ENCODE measurements at regions not wholly inside any gene's neighbourhood (a gene's known extent, or its start where the extent isn't known, plus 50 kb on each side); places are given as distances from the start of the nearest gene placed in this dataset.

DNA sequence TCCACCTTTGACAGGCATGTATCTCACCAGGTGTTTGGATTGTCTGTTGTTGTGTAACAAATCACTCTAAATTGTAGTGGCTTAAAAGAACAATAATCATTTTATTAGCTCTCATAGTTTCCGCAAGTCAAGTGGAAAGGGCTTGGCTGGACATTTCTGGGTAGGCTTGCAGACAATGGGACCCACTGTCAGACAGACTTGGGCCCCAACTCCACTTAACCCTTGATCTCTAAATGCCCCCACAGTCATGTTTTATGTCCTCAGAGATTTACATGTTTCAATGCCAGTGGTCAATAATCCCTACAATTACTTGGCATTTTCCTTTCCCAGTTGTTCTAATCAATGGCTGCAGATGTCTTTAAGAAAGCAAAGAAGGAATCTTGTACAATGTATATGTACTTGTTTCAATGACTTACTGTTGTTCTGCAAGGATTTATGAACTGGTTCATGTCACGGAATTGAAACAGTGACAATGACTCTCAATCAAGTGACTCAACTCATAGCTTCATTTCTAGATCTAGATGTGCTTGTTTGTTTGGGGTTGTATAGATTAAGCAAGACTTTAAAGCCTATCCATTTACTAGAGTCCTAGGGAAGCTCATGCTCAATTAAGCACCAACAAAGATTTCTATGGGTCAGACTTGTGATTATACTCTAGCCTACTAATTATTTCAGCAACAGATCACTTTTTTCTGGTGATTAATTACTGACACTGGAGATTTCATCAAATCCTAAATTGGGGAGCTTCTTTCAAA lies 510.1 kb upstream of the NBEA start:
- Histone ChIP-seq H3K27me3 (ENCODE audit: control insufficient read depth in 4 of 4, insufficient read depth in 4 of 4, low read length in 3 of 4) (peaks cover 0 to 2% (median 0%) of the 10 kb centered on the region in 4 donors), H3K27ac (ENCODE audit: low read depth in 1 of 2, low read length in 2 of 2) (no peak overlapping the region), H3K4me1 (ENCODE audit: control insufficient read depth in 4 of 4, insufficient read depth in 4 of 4, low read length in 3 of 4) (no peaks in the 10 kb centered on the region), H3K36me3 (ENCODE audit: control insufficient read depth in 4 of 4, insufficient read depth in 3 of 4, low read depth in 1 of 4, low read length in 3 of 4) (no peaks in the 10 kb centered on the region), H3K9me3 (ENCODE audit: control insufficient read depth in 4 of 4, low read length in 3 of 4) (no peaks in the 10 kb centered on the region), H3K4me3 (ENCODE audit: low read depth in 1 of 3, low read length in 3 of 3) (no peak overlapping the region), H3K9ac (ENCODE audit: low read depth in 1 of 2, low read length in 2 of 2) (no peak overlapping the region)
- WGBS = 83% methylated on average over 2 of the region's 2 CpGs
- TF ChIP-seq SP1 (IDR thresholded peaks at IDR 0.05) (no peak), EGR1 (IDR thresholded peaks at IDR 0.05; ENCODE audit: low read depth in 2 of 2) (no peak), YY1 (IDR thresholded peaks at IDR 0.05) (no peak), JUND (IDR thresholded peaks at IDR 0.05) (no peak), GABPA (IDR thresholded peaks at IDR 0.05 in 1 of 2, conservative IDR thresholded peaks at IDR 0.05 in 1 of 2) (no peak), HNF4A (conservative IDR thresholded peaks at IDR 0.05) (no peak), NR2F2 (IDR thresholded peaks at IDR 0.05) (no peak), FOXA2 (IDR thresholded peaks at IDR 0.05) (no peak), TAF1 (conservative IDR thresholded peaks at IDR 0.05) (no peak), HNF4G (IDR thresholded peaks at IDR 0.05) (no peak), FOXA1 (IDR thresholded peaks at IDR 0.05) (no peak), RAD21 (IDR thresholded peaks at IDR 0.05) (no peak), RXRA (IDR thresholded peaks at IDR 0.05) (no peak)
- TF ChIP-seq, protein P1, sequence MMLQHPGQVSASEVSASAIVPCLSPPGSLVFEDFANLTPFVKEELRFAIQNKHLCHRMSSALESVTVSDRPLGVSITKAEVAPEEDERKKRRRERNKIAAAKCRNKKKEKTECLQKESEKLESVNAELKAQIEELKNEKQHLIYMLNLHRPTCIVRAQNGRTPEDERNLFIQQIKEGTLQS (IDR thresholded peaks at IDR 0.05) = no peak
- TF ChIP-seq, protein P2, sequence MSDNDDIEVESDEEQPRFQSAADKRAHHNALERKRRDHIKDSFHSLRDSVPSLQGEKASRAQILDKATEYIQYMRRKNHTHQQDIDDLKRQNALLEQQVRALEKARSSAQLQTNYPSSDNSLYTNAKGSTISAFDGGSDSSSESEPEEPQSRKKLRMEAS (IDR thresholded peaks at IDR 0.05) = no peak
- TF ChIP-seq, protein P3, sequence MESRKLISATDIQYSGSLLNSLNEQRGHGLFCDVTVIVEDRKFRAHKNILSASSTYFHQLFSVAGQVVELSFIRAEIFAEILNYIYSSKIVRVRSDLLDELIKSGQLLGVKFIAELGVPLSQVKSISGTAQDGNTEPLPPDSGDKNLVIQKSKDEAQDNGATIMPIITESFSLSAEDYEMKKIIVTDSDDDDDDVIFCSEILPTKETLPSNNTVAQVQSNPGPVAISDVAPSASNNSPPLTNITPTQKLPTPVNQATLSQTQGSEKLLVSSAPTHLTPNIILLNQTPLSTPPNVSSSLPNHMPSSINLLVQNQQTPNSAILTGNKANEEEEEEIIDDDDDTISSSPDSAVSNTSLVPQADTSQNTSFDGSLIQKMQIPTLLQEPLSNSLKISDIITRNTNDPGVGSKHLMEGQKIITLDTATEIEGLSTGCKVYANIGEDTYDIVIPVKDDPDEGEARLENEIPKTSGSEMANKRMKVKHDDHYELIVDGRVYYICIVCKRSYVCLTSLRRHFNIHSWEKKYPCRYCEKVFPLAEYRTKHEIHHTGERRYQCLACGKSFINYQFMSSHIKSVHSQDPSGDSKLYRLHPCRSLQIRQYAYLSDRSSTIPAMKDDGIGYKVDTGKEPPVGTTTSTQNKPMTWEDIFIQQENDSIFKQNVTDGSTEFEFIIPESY (IDR thresholded peaks at IDR 0.05) = no peak
- TF ChIP-seq, protein P4, sequence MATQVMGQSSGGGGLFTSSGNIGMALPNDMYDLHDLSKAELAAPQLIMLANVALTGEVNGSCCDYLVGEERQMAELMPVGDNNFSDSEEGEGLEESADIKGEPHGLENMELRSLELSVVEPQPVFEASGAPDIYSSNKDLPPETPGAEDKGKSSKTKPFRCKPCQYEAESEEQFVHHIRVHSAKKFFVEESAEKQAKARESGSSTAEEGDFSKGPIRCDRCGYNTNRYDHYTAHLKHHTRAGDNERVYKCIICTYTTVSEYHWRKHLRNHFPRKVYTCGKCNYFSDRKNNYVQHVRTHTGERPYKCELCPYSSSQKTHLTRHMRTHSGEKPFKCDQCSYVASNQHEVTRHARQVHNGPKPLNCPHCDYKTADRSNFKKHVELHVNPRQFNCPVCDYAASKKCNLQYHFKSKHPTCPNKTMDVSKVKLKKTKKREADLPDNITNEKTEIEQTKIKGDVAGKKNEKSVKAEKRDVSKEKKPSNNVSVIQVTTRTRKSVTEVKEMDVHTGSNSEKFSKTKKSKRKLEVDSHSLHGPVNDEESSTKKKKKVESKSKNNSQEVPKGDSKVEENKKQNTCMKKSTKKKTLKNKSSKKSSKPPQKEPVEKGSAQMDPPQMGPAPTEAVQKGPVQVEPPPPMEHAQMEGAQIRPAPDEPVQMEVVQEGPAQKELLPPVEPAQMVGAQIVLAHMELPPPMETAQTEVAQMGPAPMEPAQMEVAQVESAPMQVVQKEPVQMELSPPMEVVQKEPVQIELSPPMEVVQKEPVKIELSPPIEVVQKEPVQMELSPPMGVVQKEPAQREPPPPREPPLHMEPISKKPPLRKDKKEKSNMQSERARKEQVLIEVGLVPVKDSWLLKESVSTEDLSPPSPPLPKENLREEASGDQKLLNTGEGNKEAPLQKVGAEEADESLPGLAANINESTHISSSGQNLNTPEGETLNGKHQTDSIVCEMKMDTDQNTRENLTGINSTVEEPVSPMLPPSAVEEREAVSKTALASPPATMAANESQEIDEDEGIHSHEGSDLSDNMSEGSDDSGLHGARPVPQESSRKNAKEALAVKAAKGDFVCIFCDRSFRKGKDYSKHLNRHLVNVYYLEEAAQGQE (IDR thresholded peaks at IDR 0.05) = no peak
- TF ChIP-seq, protein P5, sequence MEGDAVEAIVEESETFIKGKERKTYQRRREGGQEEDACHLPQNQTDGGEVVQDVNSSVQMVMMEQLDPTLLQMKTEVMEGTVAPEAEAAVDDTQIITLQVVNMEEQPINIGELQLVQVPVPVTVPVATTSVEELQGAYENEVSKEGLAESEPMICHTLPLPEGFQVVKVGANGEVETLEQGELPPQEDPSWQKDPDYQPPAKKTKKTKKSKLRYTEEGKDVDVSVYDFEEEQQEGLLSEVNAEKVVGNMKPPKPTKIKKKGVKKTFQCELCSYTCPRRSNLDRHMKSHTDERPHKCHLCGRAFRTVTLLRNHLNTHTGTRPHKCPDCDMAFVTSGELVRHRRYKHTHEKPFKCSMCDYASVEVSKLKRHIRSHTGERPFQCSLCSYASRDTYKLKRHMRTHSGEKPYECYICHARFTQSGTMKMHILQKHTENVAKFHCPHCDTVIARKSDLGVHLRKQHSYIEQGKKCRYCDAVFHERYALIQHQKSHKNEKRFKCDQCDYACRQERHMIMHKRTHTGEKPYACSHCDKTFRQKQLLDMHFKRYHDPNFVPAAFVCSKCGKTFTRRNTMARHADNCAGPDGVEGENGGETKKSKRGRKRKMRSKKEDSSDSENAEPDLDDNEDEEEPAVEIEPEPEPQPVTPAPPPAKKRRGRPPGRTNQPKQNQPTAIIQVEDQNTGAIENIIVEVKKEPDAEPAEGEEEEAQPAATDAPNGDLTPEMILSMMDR (IDR thresholded peaks at IDR 0.05; ENCODE audit: low read depth, low read length, missing input control) = no peak
- no peak for DNase-seq (ENCODE audit: low spot score)

All from liver (tissue), 8 donors.